GM23338 (cell line): ENCODE measurements at regions not wholly inside any gene's neighbourhood (a gene's known extent, or its start where the extent isn't known, plus 50 kb on each side); places are given as distances from the start of the nearest gene placed in this dataset.

Source experiments
- ATAC-seq: fragments of 200-7000 bp; cut with Tn5 transposase; 3 replicates; pipeline ENCODE4 v1.9.1; 2020
- DNase-seq: peaks from one replicate; pipeline ENCODE4 v3.0.0-alpha.2; 2015; ENCODE audit warnings: low spot score
- H2AFZ ChIP-seq: fragments of 200-600 bp; sonication (generic); 2 replicates; pipeline ENCODE4 v1.8.0; 2016; ENCODE audit warnings: antibody characterized with exemption, mild to moderate bottlenecking, moderate library complexity
- H3F3A ChIP-seq: fragments of 200-600 bp; sonication (generic); replicated peaks from 2 replicates; pipeline ENCODE4 v1.8.0; 2017; ENCODE audit warnings: antibody characterized with exemption, mixed run types, low read depth
- H3K27ac ChIP-seq: fragments of 200-600 bp; sonication (generic); 2 replicates; pipeline ENCODE4 v1.6.1; 2016; ENCODE audit warnings: low read depth
- H3K27me3 ChIP-seq: fragments of 200-600 bp; sonication (generic); 2 replicates; pipeline ENCODE4 v1.8.0; 2016; ENCODE audit warnings: mild to moderate bottlenecking, mixed run types, moderate library complexity; ENCODE audit not compliant: insufficient read depth
- H3K36me3 ChIP-seq: fragments of 200-600 bp; sonication (generic); 2 replicates; pipeline ENCODE4 v1.8.0; 2016; ENCODE audit warnings: mild to moderate bottlenecking; ENCODE audit not compliant: insufficient read depth
- H3K4me1 ChIP-seq: fragments of 200-600 bp; sonication (generic); 2 replicates; pipeline ENCODE4 v1.8.0; 2016; ENCODE audit warnings: mild to moderate bottlenecking, moderate library complexity; ENCODE audit not compliant: insufficient read depth
- H3K4me2 ChIP-seq: fragments of 200-600 bp; sonication (generic); 2 replicates; pipeline ENCODE4 v1.7.1; 2017; ENCODE audit warnings: mixed run types
- H3K4me3 ChIP-seq: fragments of 200-600 bp; sonication (generic); 2 replicates; pipeline ENCODE4 v1.6.1; 2016; ENCODE audit warnings: mixed run types
- H3K79me2 ChIP-seq: fragments of 200-600 bp; sonication (generic); replicated peaks from 2 replicates; pipeline ENCODE4 v1.8.0; 2017; ENCODE audit warnings: mild to moderate bottlenecking; ENCODE audit not compliant: insufficient read depth
- H3K9me2 ChIP-seq: fragments of 200-600 bp; sonication (generic); 2 replicates; pipeline ENCODE4 v1.8.0; 2017; ENCODE audit not compliant: insufficient read depth
- H4K20me1 ChIP-seq: fragments of 200-600 bp; sonication (generic); replicated peaks from 2 replicates; pipeline ENCODE4 v1.8.0; 2017; ENCODE audit warnings: mild to moderate bottlenecking; ENCODE audit not compliant: insufficient read depth
- H3K27ac Mint-ChIP-seq: 2 replicates; pipeline ENCODE4 v1.8.0; 2020; ENCODE audit warnings: inconsistent platforms, mild to moderate bottlenecking, moderate library complexity, mixed read lengths
- H3K27me3 Mint-ChIP-seq: 3 replicates; pipeline ENCODE4 v1.8.0; 2022; ENCODE audit warnings: low read depth, mild to moderate bottlenecking, moderate library complexity, mixed read lengths, inconsistent platforms; ENCODE audit not compliant: insufficient read depth, poor library complexity
- H3K36me3 Mint-ChIP-seq: 3 replicates; pipeline ENCODE4 v1.8.0; 2021; ENCODE audit warnings: low read depth, mild to moderate bottlenecking, inconsistent platforms, moderate library complexity, mixed read lengths
- H3K4me1 Mint-ChIP-seq: 3 replicates; pipeline ENCODE4 v1.8.0; 2020; ENCODE audit warnings: mild to moderate bottlenecking, inconsistent platforms, mixed read lengths
- H3K4me3 Mint-ChIP-seq: 3 replicates; pipeline ENCODE4 v1.8.0; 2021; ENCODE audit warnings: moderate library complexity, mild to moderate bottlenecking, inconsistent platforms, mixed read lengths
- H3K9me3 Mint-ChIP-seq: 3 replicates; pipeline ENCODE4 v1.8.0; 2020; ENCODE audit warnings: moderate library complexity, mild to moderate bottlenecking, inconsistent platforms, mixed read lengths
- CREB1 ChIP-seq: fragments of 250-450 bp; sonication (Bioruptor Pico); IDR thresholded peaks from 2 replicates; pipeline ENCODE4 v1.5.0; 2020; ENCODE audit warnings: low read depth, mild to moderate bottlenecking, moderate library complexity
- EZH2 ChIP-seq: fragments of 200-600 bp; sonication (generic); IDR thresholded peaks from one replicate; pipeline ENCODE4 v1.8.0; 2017; ENCODE audit warnings: antibody characterized with exemption, mild to moderate bottlenecking, low read depth; ENCODE audit not compliant: unreplicated experiment
- EZH2phosphoT487 ChIP-seq: fragments of 200-600 bp; sonication (generic); IDR thresholded peaks from one replicate; pipeline ENCODE4 v1.8.1; 2018; ENCODE audit warnings: antibody characterized with exemption; ENCODE audit not compliant: unreplicated experiment
- JUNB ChIP-seq: IDR thresholded peaks from one replicate; pipeline ENCODE4 v1.6.1; 2016; ENCODE audit warnings: antibody characterized with exemption; ENCODE audit not compliant: unreplicated experiment
- NANOG ChIP-seq: IDR thresholded peaks from 2 replicates; pipeline ENCODE4 v1.6.1; 2016; ENCODE audit warnings: antibody characterized with exemption, borderline replicate concordance
- POLR2AphosphoS5 ChIP-seq: IDR thresholded peaks from 2 replicates; pipeline ENCODE4 v1.6.1; 2016; ENCODE audit warnings: antibody characterized with exemption, low read depth
- STAT1 ChIP-seq: IDR thresholded peaks from one replicate; pipeline ENCODE4 v1.6.1; 2016; ENCODE audit warnings: antibody characterized with exemption; ENCODE audit not compliant: unreplicated experiment
- ZNF114 ChIP-seq: fragments of 250-450 bp; sonication (Bioruptor Pico); IDR thresholded peaks from 2 replicates; pipeline ENCODE4 v1.5.0; 2020; ENCODE audit warnings: mild to moderate bottlenecking, moderate library complexity
- ZNF331 ChIP-seq: fragments of 250-450 bp; sonication (Bioruptor Pico); IDR thresholded peaks from 2 replicates; pipeline ENCODE4 v1.5.0; 2020; ENCODE audit warnings: low read depth, mild to moderate bottlenecking, moderate library complexity
- TF ChIP-seq, protein P1 (sequence below), 2 experiments: fragments of 200-600 bp in 1 of 2; sonication (generic) in 1 of 2; conservative IDR thresholded peaks; 2 replicates each; pipeline versions ENCODE4 v1.5.1 to v1.6.1; 2016 to 2017; ENCODE audit warnings: antibody characterized with exemption in 2 of 2, low read depth in 2 of 2, mild to moderate bottlenecking in 2 of 2, moderate library complexity in 1 of 2
- TF ChIP-seq, protein P2 (sequence below): IDR thresholded peaks from one replicate; pipeline ENCODE4 v1.6.1; 2018; ENCODE audit warnings: antibody characterized with exemption; ENCODE audit not compliant: unreplicated experiment
- TF ChIP-seq, protein P3 (sequence below): IDR thresholded peaks from 2 replicates; pipeline ENCODE4 v1.6.1; 2016; ENCODE audit warnings: antibody characterized with exemption
- TF ChIP-seq, protein P4 (sequence below): fragments of 250-450 bp; sonication (Bioruptor Pico); IDR thresholded peaks from 2 replicates; pipeline ENCODE4 v1.5.0; 2020; ENCODE audit warnings: mild to moderate bottlenecking, moderate library complexity

DNA sequence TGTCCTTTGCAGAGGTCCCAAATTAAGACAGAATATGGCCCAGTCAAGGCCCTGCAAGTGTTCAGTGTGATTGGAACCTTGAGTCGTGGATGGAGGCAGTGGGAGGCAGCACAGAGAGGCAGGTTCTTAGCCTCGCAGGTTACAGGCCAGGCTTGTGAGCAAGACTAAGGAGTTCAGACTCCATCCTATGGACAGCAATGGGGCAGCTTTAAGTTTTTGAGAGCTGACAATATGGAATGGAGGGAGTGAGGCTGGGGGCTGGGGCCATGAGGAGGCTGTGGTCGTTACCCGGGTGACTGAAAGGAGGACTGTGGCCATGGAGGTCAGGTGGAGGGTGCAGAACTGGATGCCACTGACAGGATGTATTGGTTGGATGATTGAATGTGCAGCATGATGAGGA, 74.1 kb upstream of the PRR23C start:
- peaks cover 2% of the 10 kb centered on the region for H3K27me3 Mint-ChIP-seq
- no peaks in the 10 kb centered on the region for H3K36me3 ChIP-seq
- no peak overlapping the region for H3K4me3 Mint-ChIP-seq
- H3K27ac Mint-ChIP-seq, result no peak overlapping the region
- no peaks in the 10 kb centered on the region; the same call in 1 of the 2 replicates for H3K9me2 ChIP-seq
- H3K27me3 ChIP-seq, result no peaks in the 10 kb centered on the region
- TF ChIP-seq JUNB (no peak), POLR2AphosphoS5 (no peak), ZNF114 (CRISPR knock-in tag) (no peak), ZNF331 (no peak), CREB1 (no peak), EZH2phosphoT487 (no peak), EZH2 (no peak), STAT1 (no peak), NANOG (no peak)
- TF ChIP-seq, protein P1, sequence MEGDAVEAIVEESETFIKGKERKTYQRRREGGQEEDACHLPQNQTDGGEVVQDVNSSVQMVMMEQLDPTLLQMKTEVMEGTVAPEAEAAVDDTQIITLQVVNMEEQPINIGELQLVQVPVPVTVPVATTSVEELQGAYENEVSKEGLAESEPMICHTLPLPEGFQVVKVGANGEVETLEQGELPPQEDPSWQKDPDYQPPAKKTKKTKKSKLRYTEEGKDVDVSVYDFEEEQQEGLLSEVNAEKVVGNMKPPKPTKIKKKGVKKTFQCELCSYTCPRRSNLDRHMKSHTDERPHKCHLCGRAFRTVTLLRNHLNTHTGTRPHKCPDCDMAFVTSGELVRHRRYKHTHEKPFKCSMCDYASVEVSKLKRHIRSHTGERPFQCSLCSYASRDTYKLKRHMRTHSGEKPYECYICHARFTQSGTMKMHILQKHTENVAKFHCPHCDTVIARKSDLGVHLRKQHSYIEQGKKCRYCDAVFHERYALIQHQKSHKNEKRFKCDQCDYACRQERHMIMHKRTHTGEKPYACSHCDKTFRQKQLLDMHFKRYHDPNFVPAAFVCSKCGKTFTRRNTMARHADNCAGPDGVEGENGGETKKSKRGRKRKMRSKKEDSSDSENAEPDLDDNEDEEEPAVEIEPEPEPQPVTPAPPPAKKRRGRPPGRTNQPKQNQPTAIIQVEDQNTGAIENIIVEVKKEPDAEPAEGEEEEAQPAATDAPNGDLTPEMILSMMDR (conservative IDR thresholded peaks at IDR 0.05; ENCODE audit: low read depth in 2 of 2), result no peak
- TF ChIP-seq, protein P2, sequence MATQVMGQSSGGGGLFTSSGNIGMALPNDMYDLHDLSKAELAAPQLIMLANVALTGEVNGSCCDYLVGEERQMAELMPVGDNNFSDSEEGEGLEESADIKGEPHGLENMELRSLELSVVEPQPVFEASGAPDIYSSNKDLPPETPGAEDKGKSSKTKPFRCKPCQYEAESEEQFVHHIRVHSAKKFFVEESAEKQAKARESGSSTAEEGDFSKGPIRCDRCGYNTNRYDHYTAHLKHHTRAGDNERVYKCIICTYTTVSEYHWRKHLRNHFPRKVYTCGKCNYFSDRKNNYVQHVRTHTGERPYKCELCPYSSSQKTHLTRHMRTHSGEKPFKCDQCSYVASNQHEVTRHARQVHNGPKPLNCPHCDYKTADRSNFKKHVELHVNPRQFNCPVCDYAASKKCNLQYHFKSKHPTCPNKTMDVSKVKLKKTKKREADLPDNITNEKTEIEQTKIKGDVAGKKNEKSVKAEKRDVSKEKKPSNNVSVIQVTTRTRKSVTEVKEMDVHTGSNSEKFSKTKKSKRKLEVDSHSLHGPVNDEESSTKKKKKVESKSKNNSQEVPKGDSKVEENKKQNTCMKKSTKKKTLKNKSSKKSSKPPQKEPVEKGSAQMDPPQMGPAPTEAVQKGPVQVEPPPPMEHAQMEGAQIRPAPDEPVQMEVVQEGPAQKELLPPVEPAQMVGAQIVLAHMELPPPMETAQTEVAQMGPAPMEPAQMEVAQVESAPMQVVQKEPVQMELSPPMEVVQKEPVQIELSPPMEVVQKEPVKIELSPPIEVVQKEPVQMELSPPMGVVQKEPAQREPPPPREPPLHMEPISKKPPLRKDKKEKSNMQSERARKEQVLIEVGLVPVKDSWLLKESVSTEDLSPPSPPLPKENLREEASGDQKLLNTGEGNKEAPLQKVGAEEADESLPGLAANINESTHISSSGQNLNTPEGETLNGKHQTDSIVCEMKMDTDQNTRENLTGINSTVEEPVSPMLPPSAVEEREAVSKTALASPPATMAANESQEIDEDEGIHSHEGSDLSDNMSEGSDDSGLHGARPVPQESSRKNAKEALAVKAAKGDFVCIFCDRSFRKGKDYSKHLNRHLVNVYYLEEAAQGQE, result no peak
- TF ChIP-seq, protein P3, sequence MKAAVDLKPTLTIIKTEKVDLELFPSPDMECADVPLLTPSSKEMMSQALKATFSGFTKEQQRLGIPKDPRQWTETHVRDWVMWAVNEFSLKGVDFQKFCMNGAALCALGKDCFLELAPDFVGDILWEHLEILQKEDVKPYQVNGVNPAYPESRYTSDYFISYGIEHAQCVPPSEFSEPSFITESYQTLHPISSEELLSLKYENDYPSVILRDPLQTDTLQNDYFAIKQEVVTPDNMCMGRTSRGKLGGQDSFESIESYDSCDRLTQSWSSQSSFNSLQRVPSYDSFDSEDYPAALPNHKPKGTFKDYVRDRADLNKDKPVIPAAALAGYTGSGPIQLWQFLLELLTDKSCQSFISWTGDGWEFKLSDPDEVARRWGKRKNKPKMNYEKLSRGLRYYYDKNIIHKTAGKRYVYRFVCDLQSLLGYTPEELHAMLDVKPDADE, result no peak
- TF ChIP-seq, protein P4, sequence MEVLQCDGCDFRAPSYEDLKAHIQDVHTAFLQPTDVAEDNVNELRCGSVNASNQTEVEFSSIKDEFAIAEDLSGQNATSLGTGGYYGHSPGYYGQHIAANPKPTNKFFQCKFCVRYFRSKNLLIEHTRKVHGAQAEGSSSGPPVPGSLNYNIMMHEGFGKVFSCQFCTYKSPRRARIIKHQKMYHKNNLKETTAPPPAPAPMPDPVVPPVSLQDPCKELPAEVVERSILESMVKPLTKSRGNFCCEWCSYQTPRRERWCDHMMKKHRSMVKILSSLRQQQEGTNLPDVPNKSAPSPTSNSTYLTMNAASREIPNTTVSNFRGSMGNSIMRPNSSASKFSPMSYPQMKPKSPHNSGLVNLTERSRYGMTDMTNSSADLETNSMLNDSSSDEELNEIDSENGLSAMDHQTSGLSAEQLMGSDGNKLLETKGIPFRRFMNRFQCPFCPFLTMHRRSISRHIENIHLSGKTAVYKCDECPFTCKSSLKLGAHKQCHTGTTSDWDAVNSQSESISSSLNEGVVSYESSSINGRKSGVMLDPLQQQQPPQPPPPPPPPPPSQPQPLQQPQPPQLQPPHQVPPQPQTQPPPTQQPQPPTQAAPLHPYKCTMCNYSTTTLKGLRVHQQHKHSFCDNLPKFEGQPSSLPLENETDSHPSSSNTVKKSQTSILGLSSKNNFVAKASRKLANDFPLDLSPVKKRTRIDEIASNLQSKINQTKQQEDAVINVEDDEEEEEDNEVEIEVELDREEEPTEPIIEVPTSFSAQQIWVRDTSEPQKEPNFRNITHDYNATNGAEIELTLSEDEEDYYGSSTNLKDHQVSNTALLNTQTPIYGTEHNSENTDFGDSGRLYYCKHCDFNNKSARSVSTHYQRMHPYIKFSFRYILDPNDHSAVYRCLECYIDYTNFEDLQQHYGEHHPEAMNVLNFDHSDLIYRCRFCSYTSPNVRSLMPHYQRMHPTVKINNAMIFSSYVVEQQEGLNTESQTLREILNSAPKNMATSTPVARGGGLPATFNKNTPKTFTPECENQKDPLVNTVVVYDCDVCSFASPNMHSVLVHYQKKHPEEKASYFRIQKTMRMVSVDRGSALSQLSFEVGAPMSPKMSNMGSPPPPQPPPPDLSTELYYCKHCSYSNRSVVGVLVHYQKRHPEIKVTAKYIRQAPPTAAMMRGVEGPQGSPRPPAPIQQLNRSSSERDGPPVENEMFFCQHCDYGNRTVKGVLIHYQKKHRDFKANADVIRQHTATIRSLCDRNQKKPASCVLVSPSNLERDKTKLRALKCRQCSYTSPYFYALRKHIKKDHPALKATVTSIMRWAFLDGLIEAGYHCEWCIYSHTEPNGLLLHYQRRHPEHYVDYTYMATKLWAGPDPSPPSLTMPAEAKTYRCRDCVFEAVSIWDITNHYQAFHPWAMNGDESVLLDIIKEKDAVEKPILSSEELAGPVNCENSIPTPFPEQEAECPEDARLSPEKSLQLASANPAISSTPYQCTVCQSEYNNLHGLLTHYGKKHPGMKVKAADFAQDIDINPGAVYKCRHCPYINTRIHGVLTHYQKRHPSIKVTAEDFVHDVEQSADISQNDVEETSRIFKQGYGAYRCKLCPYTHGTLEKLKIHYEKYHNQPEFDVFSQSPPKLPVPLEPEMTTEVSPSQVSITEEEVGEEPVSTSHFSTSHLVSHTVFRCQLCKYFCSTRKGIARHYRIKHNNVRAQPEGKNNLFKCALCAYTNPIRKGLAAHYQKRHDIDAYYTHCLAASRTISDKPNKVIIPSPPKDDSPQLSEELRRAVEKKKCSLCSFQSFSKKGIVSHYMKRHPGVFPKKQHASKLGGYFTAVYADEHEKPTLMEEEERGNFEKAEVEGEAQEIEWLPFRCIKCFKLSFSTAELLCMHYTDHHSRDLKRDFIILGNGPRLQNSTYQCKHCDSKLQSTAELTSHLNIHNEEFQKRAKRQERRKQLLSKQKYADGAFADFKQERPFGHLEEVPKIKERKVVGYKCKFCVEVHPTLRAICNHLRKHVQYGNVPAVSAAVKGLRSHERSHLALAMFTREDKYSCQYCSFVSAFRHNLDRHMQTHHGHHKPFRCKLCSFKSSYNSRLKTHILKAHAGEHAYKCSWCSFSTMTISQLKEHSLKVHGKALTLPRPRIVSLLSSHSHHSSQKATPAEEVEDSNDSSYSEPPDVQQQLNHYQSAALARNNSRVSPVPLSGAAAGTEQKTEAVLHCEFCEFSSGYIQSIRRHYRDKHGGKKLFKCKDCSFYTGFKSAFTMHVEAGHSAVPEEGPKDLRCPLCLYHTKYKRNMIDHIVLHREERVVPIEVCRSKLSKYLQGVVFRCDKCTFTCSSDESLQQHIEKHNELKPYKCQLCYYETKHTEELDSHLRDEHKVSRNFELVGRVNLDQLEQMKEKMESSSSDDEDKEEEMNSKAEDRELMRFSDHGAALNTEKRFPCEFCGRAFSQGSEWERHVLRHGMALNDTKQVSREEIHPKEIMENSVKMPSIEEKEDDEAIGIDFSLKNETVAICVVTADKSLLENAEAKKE (CRISPR knock-in tag), result no peak
- H2AFZ ChIP-seq, result no peak overlapping the region
- H3K79me2 ChIP-seq, result no peaks in the 10 kb centered on the region
- no peak overlapping the region for H3K4me2 ChIP-seq
- H3K36me3 Mint-ChIP-seq, result no peaks in the 10 kb centered on the region
- no peaks in the 10 kb centered on the region for H3K9me3 Mint-ChIP-seq
- H3F3A ChIP-seq, result 0 out of 2 replicates have a peak, but pooled peaks cover 2% of the 10 kb centered on the region
- H4K20me1 ChIP-seq, result no peaks in the 10 kb centered on the region
- H3K4me1 ChIP-seq, result no peaks in the 10 kb centered on the region
- H3K4me3 ChIP-seq, result no peak overlapping the region
- H3K4me1 Mint-ChIP-seq, result peaks cover 3% of the 10 kb centered on the region; the same call in 2 of the 3 replicates
- no peak for ATAC-seq
- no peak overlapping the region for H3K27ac ChIP-seq
- no peak for DNase-seq
